HL-60 (cell line): ENCODE measurements at regions not wholly inside any gene's neighbourhood (a gene's known extent, or its start where the extent isn't known, plus 50 kb on each side); places are given as distances from the start of the nearest gene placed in this dataset.

Experiments used
- DNase-seq, 2 experiments: peaks; one replicate each; pipeline ENCODE4 v3.0.0-alpha.2; 2010 to 2020; ENCODE audit warnings: low read depth in 1 of 2, low spot score in 1 of 2
- H3K27ac ChIP-seq: fragments of 250-450 bp; sonication (Bioruptor Pico); replicated peaks from 2 replicates; pipeline ENCODE4 v1.5.1; 2020; ENCODE audit warnings: mild to moderate bottlenecking, moderate library complexity
- H3K27me3 ChIP-seq: fragments of 250-450 bp; sonication (Bioruptor Pico); 2 replicates; pipeline ENCODE4 v1.5.1; 2021; ENCODE audit warnings: mild to moderate bottlenecking, moderate library complexity; ENCODE audit not compliant: insufficient read depth, poor library complexity, severe bottlenecking
- H3K4me3 ChIP-seq: replicated peaks from 2 replicates; pipeline ENCODE4 v1.5.1; 2011; ENCODE audit warnings: mild to moderate bottlenecking, control low read depth, low read length; ENCODE audit not compliant: insufficient read depth
- GABPA ChIP-seq: IDR thresholded peaks from 2 replicates; pipeline ENCODE4 v1.6.1; 2012; ENCODE audit warnings: low read depth
- POLR2AphosphoS5 ChIP-seq: IDR thresholded peaks from 2 replicates; pipeline ENCODE4 v1.6.1; 2012; ENCODE audit warnings: low read depth
- SPI1 ChIP-seq: IDR thresholded peaks from 2 replicates; pipeline ENCODE4 v1.6.1; 2012; ENCODE audit warnings: low read depth, mild to moderate bottlenecking, borderline replicate concordance
- TF ChIP-seq, protein P1 (sequence below): IDR thresholded peaks from one replicate; pipeline ENCODE4 v1.5.1; 2011; ENCODE audit warnings: low read length, control low read depth, inconsistent platforms; ENCODE audit not compliant: insufficient read depth
- TF ChIP-seq, protein P2 (sequence below): IDR thresholded peaks from 2 replicates; pipeline ENCODE4 v1.6.1; 2012; ENCODE audit warnings: low read depth; ENCODE audit not compliant: insufficient replicate concordance

DNA sequence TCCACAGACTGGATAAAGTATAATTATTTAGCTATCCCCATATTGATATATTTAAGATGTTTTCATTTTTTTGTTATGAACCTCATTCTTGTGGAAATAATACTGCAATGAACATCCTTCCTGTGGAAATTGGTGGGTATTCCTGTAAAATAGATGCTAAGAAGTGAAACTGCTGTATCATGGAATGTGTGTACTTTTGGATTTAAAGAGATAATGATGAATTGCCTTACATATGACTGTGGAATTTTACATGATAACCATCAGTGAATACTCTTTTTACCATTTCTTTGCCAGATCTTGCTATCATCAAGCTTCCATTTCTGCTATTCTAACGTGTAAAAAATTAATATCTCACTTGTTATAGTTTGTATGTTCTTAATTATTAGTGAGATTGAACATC lies 847.9 kb downstream of the EFNA5 start:
- no peak for DNase-seq
- H3K4me3 ChIP-seq, result no peak overlapping the region

DNA sequence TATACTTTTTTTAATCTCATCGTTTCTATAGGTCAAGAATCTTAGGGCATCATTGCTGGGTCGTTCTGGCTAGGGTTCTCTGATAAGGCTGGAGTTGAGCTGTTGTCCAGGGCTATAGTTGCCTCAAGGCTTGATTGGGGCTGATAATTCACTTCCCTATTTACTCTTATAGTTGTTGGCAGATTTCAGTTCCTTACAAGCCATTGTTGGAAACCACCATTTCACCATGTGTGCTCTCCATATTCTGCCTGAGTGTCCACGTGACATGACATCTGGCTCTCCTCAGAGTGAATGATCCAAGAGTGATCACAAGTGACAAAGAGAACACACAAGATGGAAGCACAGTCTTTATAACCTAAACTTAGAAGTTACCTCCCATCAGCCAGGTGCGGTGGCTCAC lies 852.2 kb downstream of the EFNA5 start:
- DNase-seq, result no peak
- no peak overlapping the region for H3K27ac ChIP-seq
- TF ChIP-seq SPI1 (no peak), GABPA (no peak), POLR2AphosphoS5 (no peak)
- TF ChIP-seq, protein P1, sequence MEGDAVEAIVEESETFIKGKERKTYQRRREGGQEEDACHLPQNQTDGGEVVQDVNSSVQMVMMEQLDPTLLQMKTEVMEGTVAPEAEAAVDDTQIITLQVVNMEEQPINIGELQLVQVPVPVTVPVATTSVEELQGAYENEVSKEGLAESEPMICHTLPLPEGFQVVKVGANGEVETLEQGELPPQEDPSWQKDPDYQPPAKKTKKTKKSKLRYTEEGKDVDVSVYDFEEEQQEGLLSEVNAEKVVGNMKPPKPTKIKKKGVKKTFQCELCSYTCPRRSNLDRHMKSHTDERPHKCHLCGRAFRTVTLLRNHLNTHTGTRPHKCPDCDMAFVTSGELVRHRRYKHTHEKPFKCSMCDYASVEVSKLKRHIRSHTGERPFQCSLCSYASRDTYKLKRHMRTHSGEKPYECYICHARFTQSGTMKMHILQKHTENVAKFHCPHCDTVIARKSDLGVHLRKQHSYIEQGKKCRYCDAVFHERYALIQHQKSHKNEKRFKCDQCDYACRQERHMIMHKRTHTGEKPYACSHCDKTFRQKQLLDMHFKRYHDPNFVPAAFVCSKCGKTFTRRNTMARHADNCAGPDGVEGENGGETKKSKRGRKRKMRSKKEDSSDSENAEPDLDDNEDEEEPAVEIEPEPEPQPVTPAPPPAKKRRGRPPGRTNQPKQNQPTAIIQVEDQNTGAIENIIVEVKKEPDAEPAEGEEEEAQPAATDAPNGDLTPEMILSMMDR, result no peak
- TF ChIP-seq, protein P2, sequence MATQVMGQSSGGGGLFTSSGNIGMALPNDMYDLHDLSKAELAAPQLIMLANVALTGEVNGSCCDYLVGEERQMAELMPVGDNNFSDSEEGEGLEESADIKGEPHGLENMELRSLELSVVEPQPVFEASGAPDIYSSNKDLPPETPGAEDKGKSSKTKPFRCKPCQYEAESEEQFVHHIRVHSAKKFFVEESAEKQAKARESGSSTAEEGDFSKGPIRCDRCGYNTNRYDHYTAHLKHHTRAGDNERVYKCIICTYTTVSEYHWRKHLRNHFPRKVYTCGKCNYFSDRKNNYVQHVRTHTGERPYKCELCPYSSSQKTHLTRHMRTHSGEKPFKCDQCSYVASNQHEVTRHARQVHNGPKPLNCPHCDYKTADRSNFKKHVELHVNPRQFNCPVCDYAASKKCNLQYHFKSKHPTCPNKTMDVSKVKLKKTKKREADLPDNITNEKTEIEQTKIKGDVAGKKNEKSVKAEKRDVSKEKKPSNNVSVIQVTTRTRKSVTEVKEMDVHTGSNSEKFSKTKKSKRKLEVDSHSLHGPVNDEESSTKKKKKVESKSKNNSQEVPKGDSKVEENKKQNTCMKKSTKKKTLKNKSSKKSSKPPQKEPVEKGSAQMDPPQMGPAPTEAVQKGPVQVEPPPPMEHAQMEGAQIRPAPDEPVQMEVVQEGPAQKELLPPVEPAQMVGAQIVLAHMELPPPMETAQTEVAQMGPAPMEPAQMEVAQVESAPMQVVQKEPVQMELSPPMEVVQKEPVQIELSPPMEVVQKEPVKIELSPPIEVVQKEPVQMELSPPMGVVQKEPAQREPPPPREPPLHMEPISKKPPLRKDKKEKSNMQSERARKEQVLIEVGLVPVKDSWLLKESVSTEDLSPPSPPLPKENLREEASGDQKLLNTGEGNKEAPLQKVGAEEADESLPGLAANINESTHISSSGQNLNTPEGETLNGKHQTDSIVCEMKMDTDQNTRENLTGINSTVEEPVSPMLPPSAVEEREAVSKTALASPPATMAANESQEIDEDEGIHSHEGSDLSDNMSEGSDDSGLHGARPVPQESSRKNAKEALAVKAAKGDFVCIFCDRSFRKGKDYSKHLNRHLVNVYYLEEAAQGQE, result no peak
- H3K4me3 ChIP-seq, result no peak overlapping the region
- no peaks in the 10 kb centered on the region for H3K27me3 ChIP-seq

More for the DNA sequence above, 847.9 kb downstream of the EFNA5 start:
- H3K27ac ChIP-seq, result no peak overlapping the region
- no peak for TF ChIP-seq GABPA
- TF ChIP-seq POLR2AphosphoS5, result no peak
- TF ChIP-seq, protein P2, result no peak
- TF ChIP-seq SPI1, result no peak
- TF ChIP-seq, protein P1, result no peak
- H3K27me3 ChIP-seq, result no peaks in the 10 kb centered on the region

DNA sequence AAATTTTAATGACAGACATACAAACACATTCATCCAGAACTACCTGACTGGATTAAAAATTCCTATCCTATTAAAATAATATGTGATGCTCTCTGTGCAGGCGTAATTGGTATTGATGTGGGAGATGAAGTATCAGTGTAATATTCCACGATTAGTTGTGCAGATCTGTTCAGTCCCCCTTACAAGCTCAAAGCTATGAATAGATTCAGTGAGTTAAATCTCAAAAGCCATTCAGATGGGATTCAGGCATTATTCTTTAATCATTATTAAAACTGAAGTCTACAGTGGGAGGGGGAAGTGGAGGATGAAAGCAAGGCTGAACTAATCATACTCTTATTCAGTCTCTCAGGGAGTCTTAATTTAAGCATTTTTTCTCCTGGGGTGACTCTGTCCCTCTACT lies 855.8 kb downstream of the EFNA5 start:
- TF ChIP-seq SPI1, result no peak
- TF ChIP-seq, protein P2, result no peak

DNA sequence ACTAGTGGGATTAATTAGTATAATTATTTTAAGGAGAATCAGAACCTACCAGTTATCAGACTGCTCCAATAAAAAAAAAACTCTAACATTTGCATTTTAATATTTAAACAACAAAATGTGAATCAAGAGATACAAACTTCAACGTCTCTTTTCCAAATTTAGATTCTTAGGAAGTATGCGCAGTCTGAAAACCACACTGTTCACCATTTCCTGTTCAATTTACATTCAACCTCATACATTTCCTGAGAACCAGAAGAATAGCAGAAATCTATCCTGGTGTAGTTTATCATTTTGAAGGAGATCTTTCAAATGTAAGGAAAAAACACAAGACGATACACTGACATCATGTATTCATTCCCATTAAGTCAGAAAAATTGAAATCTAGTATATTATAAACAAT lies 869.2 kb downstream of the EFNA5 start:
- Histone ChIP-seq H3K27ac (no peak overlapping the region), H3K27me3 (no peaks in the 10 kb centered on the region), H3K4me3 (no peak overlapping the region)
- no peak for TF ChIP-seq POLR2AphosphoS5
- TF ChIP-seq, protein P1, result no peak
- TF ChIP-seq, protein P2, result no peak
- TF ChIP-seq GABPA, result no peak
- TF ChIP-seq SPI1, result no peak
- no peak for DNase-seq

More for the DNA sequence above, 855.8 kb downstream of the EFNA5 start:
- H3K27ac ChIP-seq, result no peak overlapping the region
- no peak overlapping the region for H3K4me3 ChIP-seq
- no peaks in the 10 kb centered on the region for H3K27me3 ChIP-seq
- DNase-seq, result no peak
